HepG2 (cell line): ENCODE measurements at regions not wholly inside any gene's neighbourhood (a gene's known extent, or its start where the extent isn't known, plus 50 kb on each side); places are given as distances from the start of the nearest gene placed in this dataset.
A peak's percentile ranks its signal among the peaks of the same experiment; 100 is the strongest.

Experiments
- ATAC-seq: fragments of 200-7000 bp; cut with Tn5 transposase; 3 replicates; pipeline ENCODE4 v1.9.1; 2020; ENCODE audit warnings: mild to moderate bottlenecking, moderate library complexity
- BruUV-seq: library from RNA; stranded (reverse); fragments of 400-500 nt; replicated peaks from 2 replicates; lab custom pipeline; 2021; lab: Mats Ljungman, UMichigan
- CTCF ChIA-PET: fragments of 300-600 bp; formaldehyde crosslinking; extraction: SDS; loops from one replicate; lab custom pipeline; 2021; ENCODE audit warnings: low total read pairs, inconsistent platforms, low intra/inter-chr PET ratio; lab: Yijun Ruan, JAX
- POLR2A ChIA-PET: fragments of 350-600 bp; sonication (Branson Sonifier 250); formaldehyde crosslinking; loops from one replicate; lab custom pipeline; 2020; ENCODE audit warnings: antibody characterized with exemption, inconsistent platforms; lab: Yijun Ruan, JAX
- DNase-seq: peaks from one replicate; pipeline ENCODE4 v3.0.0-alpha.2; 2015; ENCODE audit warnings: low spot score
- FAIRE-seq: peaks from 3 replicates; lab custom pipeline; 2011; peaks lifted over from hg19 to GRCh38; lab: Jason Lieb, UNC
- H2AFZ ChIP-seq: one replicate; pipeline ENCODE4 v1.6.1; 2011; ENCODE audit warnings: low read length, inconsistent platforms
- H3K27ac ChIP-seq: fragments of 300-600 bp; 3 replicates; pipeline ENCODE4 v1.8.0; 2011; ENCODE audit warnings: mixed run types, mild to moderate bottlenecking, mixed read lengths, low read length, inconsistent platforms; ENCODE audit not compliant: insufficient read depth; ENCODE audit errors: extremely low read length
- H3K27me3 ChIP-seq, 2 experiments: fragments of 200-600 bp in 1 of 2; 2 replicates in 1 of 2; 3 replicates in 1 of 2; pipeline versions ENCODE4 v1.6.0 to v1.8.0; 2011; ENCODE audit warnings: low read length in 2 of 2, mild to moderate bottlenecking in 2 of 2, moderate library complexity in 2 of 2, inconsistent platforms in 1 of 2; ENCODE audit not compliant: insufficient read depth in 2 of 2, control insufficient read depth in 1 of 2
- H3K36me3 ChIP-seq, 2 experiments: fragments of 200-600 bp in 1 of 2; replicated peaks in 1 of 2; 2 replicates in 1 of 2; 3 replicates in 1 of 2; pipeline versions ENCODE4 v1.5.1 to v1.8.0; 2011; ENCODE audit warnings: low read length in 2 of 2, inconsistent platforms in 1 of 2; ENCODE audit not compliant: insufficient read depth in 2 of 2, control insufficient read depth in 1 of 2
- H3K4me1 ChIP-seq: 2 replicates; pipeline ENCODE4 v1.5.1; 2012; ENCODE audit warnings: low read length, inconsistent platforms; ENCODE audit not compliant: insufficient read depth
- H3K4me2 ChIP-seq: 2 replicates; pipeline ENCODE4 v1.6.0; 2011; ENCODE audit warnings: low read depth, low read length, inconsistent platforms
- H3K4me3 ChIP-seq, 3 experiments: fragments of 200-600 bp in 1 of 3; sonication (generic), shearing (Covaris generic) in 1 of 3; replicated peaks in 1 of 3; 2 replicates each; pipeline ENCODE4 v1.5.1; 2011 to 2016; ENCODE audit warnings: low read length in 3 of 3, inconsistent platforms in 2 of 3, low read depth in 2 of 3, mild to moderate bottlenecking in 2 of 3, control low read depth in 1 of 3, mixed read lengths in 1 of 3; ENCODE audit not compliant: insufficient read depth in 1 of 3
- H3K79me2 ChIP-seq: one replicate; pipeline ENCODE4 v1.6.1; 2011; ENCODE audit warnings: low read length, inconsistent platforms; ENCODE audit not compliant: insufficient read depth
- H3K9ac ChIP-seq: 2 replicates; pipeline ENCODE4 v1.6.0; 2011; ENCODE audit warnings: mild to moderate bottlenecking, low read depth, low read length, inconsistent platforms; ENCODE audit not compliant: insufficient read depth
- H3K9me3 ChIP-seq: 2 replicates; pipeline ENCODE4 v1.5.1; 2012; ENCODE audit warnings: mild to moderate bottlenecking, low read length
- H4K20me1 ChIP-seq: 2 replicates; pipeline ENCODE4 v1.6.0; 2011; ENCODE audit warnings: inconsistent platforms, mild to moderate bottlenecking, low read length, moderate library complexity; ENCODE audit not compliant: insufficient read depth
- MAFF ChIP-seq: IDR thresholded peaks from 2 replicates; pipeline ENCODE4 v1.6.1; 2011; ENCODE audit warnings: low read depth, low read length, improper control_type of control experiment
- MAFK ChIP-seq, 2 experiments: IDR thresholded peaks in 1 of 2; conservative IDR thresholded peaks in 1 of 2; 2 replicates each; pipeline ENCODE4 v1.6.1; 2011; ENCODE audit warnings: improper control_type of control experiment in 2 of 2, low read length in 2 of 2
- NCOR1 ChIP-seq: fragments of 200-600 bp; sonication (generic); IDR thresholded peaks from 2 replicates; pipeline ENCODE4 v1.7.0; 2017; ENCODE audit warnings: antibody characterized with exemption, low read length, borderline replicate concordance
- ZNF414 ChIP-seq: sonication (generic); formaldehyde crosslinking; IDR thresholded peaks from 2 replicates; pipeline ENCODE4 v1.5.0; 2020; ENCODE audit warnings: missing genetic modification reagents
- WGBS: methylation state at CpG from one replicate; pipeline ENCODE4 v1.1.6; 2017; ENCODE audit warnings: low lambda C conversion rate; 5-methylcytosine and 5-hydroxymethylcytosine counted together
- in situ Hi-C: cut with HindIII; loops from 2 replicates; pipeline ENCODE4 v1.10.0; 2017; ENCODE audit warnings: low pct_unique_long_range_greater_than_20kb; ENCODE audit not compliant: extremely low pct_ligation_motif_present
- intact Hi-C: fragments of 100-400 bp; cut with micrococcal nuclease; formaldehyde crosslinking; loops from one replicate; pipeline ENCODE4 v1.10.0; 2022; ENCODE audit not compliant: unreplicated experiment

- WGBS: 46% methylated on average over 6 of the region's 6 CpGs
These were observed 203.9 kb upstream of the CST7 start for GRCh38 chr20:24745206-24745605.

GRCh38 chr20:24745617-24746350 is 203.3 kb upstream of the CST7 start:
- intact Hi-C loops (no loop called here), in situ Hi-C loops (no loop called here)
- BruUV-seq: no TSS peak
- Histone ChIP-seq H3K36me3 (no peaks in the 10 kb centered on the region), H3K27ac (no peak overlapping the region), H3K27me3 (no peaks in the 10 kb centered on the region; a peak in 1 of 5 replicates), H3K4me2 (no peak overlapping the region), H3K4me3 (no peak overlapping the region), H4K20me1 (no peaks in the 10 kb centered on the region), H3K79me2 (no peaks in the 10 kb centered on the region), H3K4me1 (no peaks in the 10 kb centered on the region), H3K9me3 (no peaks in the 10 kb centered on the region)
- CTCF ChIA-PET: no interaction called here
- FAIRE-seq (no peak), ATAC-seq (no peak)
- TF ChIP-seq MAFK (conservative IDR thresholded peaks at IDR 0.05 in 1 of 2, IDR thresholded peaks at IDR 0.05 in 1 of 2; ENCODE audit: low read length in 2 of 2): peak; percentile 56 to 58; a peak in 3 of 4 replicates
- 0 out of 2 replicates have a peak, but pooled peaks have one; percentile 28 for TF ChIP-seq MAFF
- no peak for TF ChIP-seq ZNF414 (CRISPR knock-in tag)
- TF ChIP-seq, all 625 proteins: peak for 2
- H2AFZ ChIP-seq: no peak overlapping the region
- H3K9ac ChIP-seq: no peak overlapping the region
- DNase-seq: no peak
- POLR2A ChIA-PET: no interaction called here
- 42% methylated on average over 11 of the region's 14 CpGs for WGBS

More at GRCh38 chr20:24745206-24745605, 203.9 kb upstream of the CST7 start:
- Histone ChIP-seq H3K27ac (no peak overlapping the region), H3K79me2 (no peaks in the 10 kb centered on the region), H3K36me3 (no peaks in the 10 kb centered on the region), H3K9me3 (no peaks in the 10 kb centered on the region), H3K4me2 (no peak overlapping the region), H3K9ac (no peak overlapping the region), H3K4me3 (no peak overlapping the region), H3K4me1 (no peaks in the 10 kb centered on the region), H4K20me1 (no peaks in the 10 kb centered on the region), H2AFZ (no peak overlapping the region), H3K27me3 (no peaks in the 10 kb centered on the region; a peak in 1 of 5 replicates)
- no TSS peak for BruUV-seq
- no peak for TF ChIP-seq NCOR1
- FAIRE-seq: no peak
- CTCF ChIA-PET: no interaction called here
- no peak for DNase-seq
- intact Hi-C loops (no loop called here), in situ Hi-C loops (no loop called here)
- no peak for ATAC-seq
- POLR2A ChIA-PET: no interaction called here
